ENCODE measurements at regions not wholly inside any gene's neighbourhood (a gene's known extent, or its start where the extent isn't known, plus 50 kb on each side); places are given as distances from the start of the nearest gene placed in this dataset.

DNA sequence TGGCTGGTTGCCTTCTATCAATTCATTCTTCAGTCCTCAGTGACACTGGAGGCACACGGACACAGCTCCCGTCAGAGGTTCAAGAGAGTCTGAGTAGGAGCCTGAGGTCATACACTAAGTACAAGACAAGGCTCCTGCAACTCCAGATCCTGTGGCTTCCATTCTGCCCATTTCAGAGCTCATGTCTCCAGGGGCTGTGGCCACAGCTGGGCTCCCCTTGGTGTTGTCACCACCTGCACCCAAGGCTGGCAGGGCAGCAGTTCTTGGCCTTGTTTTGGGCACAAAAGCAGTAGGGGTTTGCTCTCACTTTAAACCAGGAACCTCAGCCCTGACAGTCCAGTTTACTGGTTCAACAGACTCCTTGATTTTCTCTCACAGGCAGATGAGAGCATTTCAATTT lies 189.6 kb downstream of the ICE1 start:
- Histone ChIP-seq H3K9ac (ENCODE audit: extremely low read depth, insufficient read length, low read length) (no peak overlapping the region), H4K8ac (replicated peaks; ENCODE audit: insufficient read length, low read depth, low read length) (no peak overlapping the region), H3K23ac (ENCODE audit: insufficient read length, low read depth, low read length) (no peak overlapping the region), H3K27me3 (ENCODE audit: insufficient read depth, low read length) (no peaks in the 10 kb centered on the region), H2AK5ac (ENCODE audit: insufficient read length, low read length) (no peak overlapping the region), H2BK120ac (ENCODE audit: low read depth, low read length, poor library complexity, severe bottlenecking) (no peak overlapping the region), H4K91ac (ENCODE audit: insufficient read length, low read depth, low read length) (no peak overlapping the region), H3K79me2 (ENCODE audit: insufficient read depth, low read length) (no peaks in the 10 kb centered on the region), H3K4ac (ENCODE audit: low read depth, low read length) (no peak overlapping the region), H3K23me2 (ENCODE audit: insufficient read length, low read depth, low read length, poor library complexity, severe bottlenecking) (no peaks in the 10 kb centered on the region), H3K4me2 (ENCODE audit: insufficient read depth, insufficient read length, low read length) (no peak overlapping the region), H3K9me3 (ENCODE audit: control insufficient read depth, low read depth, low read length) (no peaks in the 10 kb centered on the region), H2BK15ac (ENCODE audit: low read depth, low read length) (no peak overlapping the region), H4K20me1 (ENCODE audit: control insufficient read depth, insufficient read depth, insufficient read length) (no peaks in the 10 kb centered on the region), H2BK5ac (ENCODE audit: insufficient read length, low read length) (no peak overlapping the region), H3K27ac (ENCODE audit: insufficient read length, low read depth, low read length) (no peak overlapping the region), H2AFZ (ENCODE audit: low read length) (no peak overlapping the region), H2BK12ac (ENCODE audit: insufficient read length, low read depth, low read length) (no peak overlapping the region), H3K18ac (ENCODE audit: insufficient read length, low read depth, low read length) (no peak overlapping the region), H2BK20ac (ENCODE audit: low read depth, low read length, poor library complexity, severe bottlenecking) (no peak overlapping the region), H3T11ph (ENCODE audit: low read length) (no peak overlapping the region), H3K14ac (ENCODE audit: insufficient read depth, low read length) (no peak overlapping the region), H3K56ac (ENCODE audit: insufficient read length, low read depth, low read length) (no peak overlapping the region), H3K79me1 (ENCODE audit: insufficient read depth, low read depth, low read length, poor library complexity, severe bottlenecking) (no peaks in the 10 kb centered on the region), H3K4me1 (ENCODE audit: insufficient read depth, low read length) (no peaks in the 10 kb centered on the region), H4K5ac (ENCODE audit: insufficient read length, low read depth, low read length) (no peak overlapping the region)
- TF ChIP-seq, protein P1, sequence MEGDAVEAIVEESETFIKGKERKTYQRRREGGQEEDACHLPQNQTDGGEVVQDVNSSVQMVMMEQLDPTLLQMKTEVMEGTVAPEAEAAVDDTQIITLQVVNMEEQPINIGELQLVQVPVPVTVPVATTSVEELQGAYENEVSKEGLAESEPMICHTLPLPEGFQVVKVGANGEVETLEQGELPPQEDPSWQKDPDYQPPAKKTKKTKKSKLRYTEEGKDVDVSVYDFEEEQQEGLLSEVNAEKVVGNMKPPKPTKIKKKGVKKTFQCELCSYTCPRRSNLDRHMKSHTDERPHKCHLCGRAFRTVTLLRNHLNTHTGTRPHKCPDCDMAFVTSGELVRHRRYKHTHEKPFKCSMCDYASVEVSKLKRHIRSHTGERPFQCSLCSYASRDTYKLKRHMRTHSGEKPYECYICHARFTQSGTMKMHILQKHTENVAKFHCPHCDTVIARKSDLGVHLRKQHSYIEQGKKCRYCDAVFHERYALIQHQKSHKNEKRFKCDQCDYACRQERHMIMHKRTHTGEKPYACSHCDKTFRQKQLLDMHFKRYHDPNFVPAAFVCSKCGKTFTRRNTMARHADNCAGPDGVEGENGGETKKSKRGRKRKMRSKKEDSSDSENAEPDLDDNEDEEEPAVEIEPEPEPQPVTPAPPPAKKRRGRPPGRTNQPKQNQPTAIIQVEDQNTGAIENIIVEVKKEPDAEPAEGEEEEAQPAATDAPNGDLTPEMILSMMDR (conservative IDR thresholded peaks at IDR 0.05): no peak
- Mint-ChIP-seq H3K4me3 (no peak overlapping the region), H3K27ac (no peak overlapping the region), H3K36me3 (ENCODE audit: insufficient read depth in 1 of 3, low read depth in 3 of 3) (no peaks in the 10 kb centered on the region; a peak in 2 of 7 replicates), H3K9me3 (peaks cover 0 to 2% of the 10 kb centered on the region in 2 experiments; a peak in 3 of 5 replicates), H3K27me3 (ENCODE audit: low read depth) (no peaks in the 10 kb centered on the region), H3K4me1 (peaks cover 6 to 8% of the 10 kb centered on the region in 2 experiments)
- WGBS (ENCODE audit: extremely low coverage, insufficient read length, low lambda C conversion rate): no CpG with 5 or more reads among the region's 2 CpGs
- no peak for DNase-seq
